Breast epithelium (tissue), 4 donors: ENCODE measurements at regions not wholly inside any gene's neighbourhood (a gene's known extent, or its start where the extent isn't known, plus 50 kb on each side); places are given as distances from the start of the nearest gene placed in this dataset.

ENCODE experiments used
- DNase-seq, 2 donors: peaks; one replicate each; pipeline ENCODE4 v3.0.0-alpha.2; 2019; ENCODE audit warnings: low spot score in 2 of 2
- H3K27ac ChIP-seq, 2 donors: fragments of 200-600 bp; sonication (generic) in 1 of 2; one replicate each; pipeline ENCODE4 v1.5.1; 2016 to 2019; ENCODE audit warnings: mild to moderate bottlenecking in 1 of 2
- H3K27me3 ChIP-seq, 2 donors: fragments of 200-600 bp; sonication (generic) in 1 of 2; one replicate each; pipeline versions ENCODE4 v1.5.1 to v1.6.0; 2017 to 2019; ENCODE audit warnings: control low read depth in 1 of 2, mild to moderate bottlenecking in 1 of 2
- H3K36me3 ChIP-seq: fragments of 200-600 bp; one replicate; pipeline ENCODE4 v1.5.1; 2019
- H3K4me1 ChIP-seq, 2 donors: fragments of 200-600 bp; sonication (generic); one replicate each; pipeline ENCODE4 v1.5.1; 2016 to 2019; ENCODE audit warnings: control low read depth in 1 of 2
- H3K4me3 ChIP-seq, 3 donors: fragments of 200-600 bp; sonication (generic); 1 replicate in 2 of 3; 2 replicates in 1 of 3; pipeline ENCODE4 v1.5.1; 2016 to 2019; ENCODE audit warnings: mild to moderate bottlenecking in 3 of 3, moderate library complexity in 2 of 3
- H3K9me3 ChIP-seq, 2 donors: fragments of 200-600 bp; sonication (generic) in 1 of 2; one replicate each; pipeline ENCODE4 v1.5.1; 2016 to 2019; ENCODE audit warnings: control low read depth in 1 of 2
- CTCF ChIP-seq, 3 donors: fragments of 450-650 bp; IDR thresholded peaks; one replicate each; pipeline ENCODE4 v1.5.1; 2016 to 2017; ENCODE audit warnings: antibody characterized with exemption in 3 of 3, mild to moderate bottlenecking in 3 of 3, moderate library complexity in 3 of 3
- POLR2A ChIP-seq: fragments of 450-650 bp; IDR thresholded peaks from one replicate; pipeline ENCODE4 v1.6.1; 2016; ENCODE audit warnings: antibody characterized with exemption, mild to moderate bottlenecking, moderate library complexity
- POLR2AphosphoS5 ChIP-seq, 3 donors: sonication (generic); formaldehyde crosslinking; IDR thresholded peaks; one replicate each; pipeline ENCODE4 v1.6.1; 2017; ENCODE audit warnings: antibody characterized with exemption in 3 of 3
- intact Hi-C: fragments of 100-400 bp; cut with DNase I; formaldehyde crosslinking; loops from one replicate; pipeline ENCODE4 v1.15.1; 2023; ENCODE audit warnings: low total_unique reads

- intact Hi-C loops, result no loop called here
- no peaks in the 10 kb centered on the region for H3K9me3 ChIP-seq
- TF ChIP-seq POLR2A, result no peak
- no peak for TF ChIP-seq CTCF (IDR thresholded peaks at IDR 0.05)
- no peak for TF ChIP-seq POLR2AphosphoS5 (IDR thresholded peaks at IDR 0.05)
- no peak overlapping the region for H3K27ac ChIP-seq
- no peaks in the 10 kb centered on the region for H3K36me3 ChIP-seq
- H3K4me1 ChIP-seq, result no peaks in the 10 kb centered on the region
- DNase-seq, result no peak
- no peak overlapping the region for H3K4me3 ChIP-seq
- H3K27me3 ChIP-seq, result no peaks in the 10 kb centered on the region
Observed at GRCh38 chr6:66396549-66396948, 689.5 kb upstream of the EYS start.

- intact Hi-C loops, result no loop called here
- Histone ChIP-seq H3K27me3 (no peaks in the 10 kb centered on the region), H3K4me1 (no peaks in the 10 kb centered on the region), H3K4me3 (no peak overlapping the region), H3K36me3 (no peaks in the 10 kb centered on the region), H3K9me3 (no peaks in the 10 kb centered on the region), H3K27ac (no peak overlapping the region)
- DNase-seq, result no peak
- TF ChIP-seq POLR2A (no peak), POLR2AphosphoS5 (IDR thresholded peaks at IDR 0.05) (no peak)
Observed at GRCh38 chr6:66396145-66396544, 689.1 kb upstream of the EYS start.

- Histone ChIP-seq H3K4me1 (no peaks in the 10 kb centered on the region), H3K4me3 (no peak overlapping the region), H3K9me3 (no peaks in the 10 kb centered on the region), H3K27ac (no peak overlapping the region), H3K27me3 (no peaks in the 10 kb centered on the region), H3K36me3 (no peaks in the 10 kb centered on the region)
- intact Hi-C loops, result no loop called here
- TF ChIP-seq CTCF (IDR thresholded peaks at IDR 0.05) (no peak), POLR2A (no peak), POLR2AphosphoS5 (IDR thresholded peaks at IDR 0.05) (no peak)
- no peak for DNase-seq
Observed at GRCh38 chr6:66390393-66390792, 683.4 kb upstream of the EYS start.

GRCh38 chr6:66376001-66376400 is 669.0 kb upstream of the EYS start:
- TF ChIP-seq CTCF (IDR thresholded peaks at IDR 0.05) (no peak), POLR2A (no peak), POLR2AphosphoS5 (IDR thresholded peaks at IDR 0.05) (no peak)
- no peak for DNase-seq
- Histone ChIP-seq H3K9me3 (no peaks in the 10 kb centered on the region), H3K36me3 (no peaks in the 10 kb centered on the region), H3K4me3 (no peak overlapping the region), H3K27ac (no peak overlapping the region), H3K27me3 (no peaks in the 10 kb centered on the region), H3K4me1 (no peaks in the 10 kb centered on the region)
- intact Hi-C loops, result no loop called here

- Histone ChIP-seq H3K27me3 (no peaks in the 10 kb centered on the region), H3K36me3 (no peaks in the 10 kb centered on the region), H3K4me1 (no peaks in the 10 kb centered on the region), H3K9me3 (no peaks in the 10 kb centered on the region), H3K27ac (no peak overlapping the region), H3K4me3 (no peak overlapping the region)
- intact Hi-C loops, result no loop called here
- DNase-seq, result no peak
- no peak for TF ChIP-seq CTCF (IDR thresholded peaks at IDR 0.05)
- no peak for TF ChIP-seq POLR2AphosphoS5 (IDR thresholded peaks at IDR 0.05)
- TF ChIP-seq POLR2A, result no peak
Observed at GRCh38 chr6:66369407-66369806, 662.4 kb upstream of the EYS start.

GRCh38 chr6:66362888-66363287 is 655.9 kb upstream of the EYS start:
- Histone ChIP-seq H3K27me3 (no peaks in the 10 kb centered on the region), H3K36me3 (no peaks in the 10 kb centered on the region), H3K4me3 (no peak overlapping the region), H3K27ac (no peak overlapping the region), H3K9me3 (no peaks in the 10 kb centered on the region), H3K4me1 (no peaks in the 10 kb centered on the region)
- intact Hi-C loops, result no loop called here
- TF ChIP-seq CTCF (IDR thresholded peaks at IDR 0.05) (no peak), POLR2A (no peak), POLR2AphosphoS5 (IDR thresholded peaks at IDR 0.05) (no peak)
- no peak for DNase-seq
